ENCODE measurements at regions not wholly inside any gene's neighbourhood (a gene's known extent, or its start where the extent isn't known, plus 50 kb on each side); places are given as distances from the start of the nearest gene placed in this dataset.

GRCh38 chr12:130216031-130216430 lies 53.8 kb downstream of the FZD10 start:
- H3K9me3 ChIP-seq, result peaks cover 4 to 7% of the 10 kb centered on the region in 2 donors
- no peak for TF ChIP-seq CTCF (IDR thresholded peaks at IDR 0.05)
- TF ChIP-seq POLR2AphosphoS5 (IDR thresholded peaks at IDR 0.05), result no peak
- TF ChIP-seq POLR2A (IDR thresholded peaks at IDR 0.05), result no peak
- no peak for DNase-seq (ENCODE audit: low spot score in 2 of 2)
- no peaks in the 10 kb centered on the region for H3K36me3 ChIP-seq
- no peak overlapping the region for H3K4me3 ChIP-seq
- H3K27me3 ChIP-seq, result no peaks in the 10 kb centered on the region
- no peak overlapping the region for H3K27ac ChIP-seq
- no peaks in the 10 kb centered on the region for H3K4me1 ChIP-seq
- intact Hi-C loops (cut with DNase I; ENCODE audit: low total_unique reads), result no loop called here

GRCh38 chr12:130218682-130219081 lies 56.4 kb downstream of the FZD10 start:
- DNase-seq (ENCODE audit: low spot score in 2 of 2), result no peak
- Histone ChIP-seq H3K27me3 (peaks cover 0 to 8% of the 10 kb centered on the region in 2 donors), H3K36me3 (no peaks in the 10 kb centered on the region), H3K4me3 (no peak overlapping the region), H3K27ac (no peak overlapping the region), H3K4me1 (no peaks in the 10 kb centered on the region), H3K9me3 (peaks cover 0 to 3% of the 10 kb centered on the region in 2 donors)
- TF ChIP-seq POLR2AphosphoS5 (IDR thresholded peaks at IDR 0.05) (no peak), POLR2A (IDR thresholded peaks at IDR 0.05) (no peak)
- intact Hi-C loops (cut with DNase I; ENCODE audit: low total_unique reads), result no loop called here

DNA sequence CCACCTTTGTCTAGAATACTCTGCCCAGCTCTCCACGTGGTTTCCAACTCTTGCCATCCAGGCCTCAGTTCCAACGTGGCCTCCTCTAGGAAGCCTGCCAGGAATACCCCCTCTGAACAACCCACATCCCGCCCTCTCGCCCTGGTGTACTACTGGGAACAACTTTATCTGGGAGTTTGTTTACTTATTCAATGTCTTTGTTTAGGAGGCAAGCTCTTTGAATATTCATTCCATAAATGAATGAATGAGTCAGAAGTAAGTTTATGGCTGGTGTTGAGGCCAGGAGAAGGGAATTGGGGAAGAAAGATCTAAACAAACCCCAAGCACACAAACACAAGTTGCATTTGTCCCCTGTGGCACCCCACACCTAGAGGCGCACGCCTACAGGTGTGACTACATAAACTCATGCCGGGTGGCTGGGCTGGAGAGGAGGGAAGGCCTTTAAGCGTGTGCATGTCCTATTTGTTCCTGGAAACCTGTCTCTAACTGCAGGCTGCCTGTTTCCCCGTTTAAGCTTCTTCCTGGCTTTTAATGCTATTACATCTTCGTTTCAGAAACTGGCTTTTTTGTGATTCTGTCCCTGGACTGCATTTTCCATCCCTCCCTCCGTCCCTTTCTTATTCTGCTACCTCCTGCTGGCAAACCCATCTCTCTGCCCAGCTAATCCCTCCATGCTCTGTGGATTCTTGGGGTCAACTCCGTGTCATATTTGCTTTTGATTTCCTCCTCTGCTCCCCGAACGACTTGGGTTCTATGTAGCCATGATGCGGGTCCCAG lies 57.9 kb downstream of the FZD10 start:
- no peak overlapping the region for H3K4me3 ChIP-seq
- H3K36me3 ChIP-seq, result no peaks in the 10 kb centered on the region
- peaks cover 0 to 3% of the 10 kb centered on the region in 2 donors for H3K9me3 ChIP-seq
- H3K27ac ChIP-seq, result no peak overlapping the region
- H3K4me1 ChIP-seq, result no peaks in the 10 kb centered on the region
- no peak for TF ChIP-seq POLR2A (IDR thresholded peaks at IDR 0.05)
- TF ChIP-seq POLR2AphosphoS5 (IDR thresholded peaks at IDR 0.05), result no peak
- no peak for TF ChIP-seq CTCF (IDR thresholded peaks at IDR 0.05)
- DNase-seq (ENCODE audit: low spot score in 2 of 2), result no peak
- intact Hi-C loops (cut with DNase I; ENCODE audit: low total_unique reads), result no loop called here
- H3K27me3 ChIP-seq, result peaks cover 0 to 11% of the 10 kb centered on the region in 2 donors

- H3K4me1 ChIP-seq, result no peaks in the 10 kb centered on the region
- DNase-seq (ENCODE audit: low spot score in 2 of 2), result no peak
- TF ChIP-seq POLR2AphosphoS5 (IDR thresholded peaks at IDR 0.05), result no peak
- no peak for TF ChIP-seq CTCF (IDR thresholded peaks at IDR 0.05)
- no peak for TF ChIP-seq POLR2A (IDR thresholded peaks at IDR 0.05)
Observed at GRCh38 chr12:130220706-130221100, 58.4 kb downstream of the FZD10 start.

DNA sequence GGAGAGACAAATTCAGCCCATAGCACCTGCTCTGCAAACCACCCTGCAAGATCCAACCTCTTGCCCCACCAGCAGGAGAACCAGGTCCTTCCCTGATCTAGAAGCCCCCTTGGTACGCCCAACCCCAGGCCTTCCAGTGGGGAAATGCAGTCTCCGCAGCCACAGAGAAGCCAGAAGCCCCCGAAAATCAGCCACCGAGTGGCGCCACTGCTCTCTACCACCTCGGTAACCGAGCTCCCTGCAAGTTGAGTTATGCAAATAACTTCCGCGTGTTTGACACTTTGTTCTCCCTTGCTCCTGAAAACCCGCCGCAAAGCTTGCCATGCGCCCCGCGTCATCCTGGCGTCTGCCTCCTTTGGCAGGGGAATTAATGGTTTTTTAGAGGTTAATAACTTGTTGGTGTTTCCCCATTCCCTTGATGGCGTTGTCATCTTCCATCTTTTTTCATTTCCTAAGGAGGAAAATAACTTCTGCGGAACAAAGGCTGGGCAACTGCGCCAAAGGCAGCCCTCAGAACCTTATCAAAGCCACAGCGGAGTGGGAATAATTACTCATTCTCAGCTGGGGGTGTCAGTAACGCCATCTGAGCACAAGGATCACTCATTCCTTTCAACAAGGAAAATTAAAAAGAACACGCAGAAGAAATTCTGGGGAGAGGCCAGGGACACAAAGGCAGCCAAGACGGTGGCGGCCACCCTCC lies 60.4 kb downstream of the FZD10 start:
- TF ChIP-seq POLR2A (IDR thresholded peaks at IDR 0.05) (no peak), CTCF (IDR thresholded peaks at IDR 0.05) (no peak), POLR2AphosphoS5 (IDR thresholded peaks at IDR 0.05) (no peak)
- peaks cover 0 to 15% of the 10 kb centered on the region in 2 donors for H3K27me3 ChIP-seq

More at GRCh38 chr12:130220706-130221100, 58.4 kb downstream of the FZD10 start:
- H3K4me3 ChIP-seq, result no peak overlapping the region
- no peaks in the 10 kb centered on the region for H3K36me3 ChIP-seq
- peaks cover 0 to 3% of the 10 kb centered on the region in 2 donors for H3K9me3 ChIP-seq
- intact Hi-C loops (cut with DNase I; ENCODE audit: low total_unique reads), result no loop called here
- H3K27me3 ChIP-seq, result peaks cover 0 to 11% of the 10 kb centered on the region in 2 donors
- no peak overlapping the region for H3K27ac ChIP-seq

More for the DNA sequence above, 60.4 kb downstream of the FZD10 start:
- Histone ChIP-seq H3K27ac (no peak overlapping the region), H3K4me3 (no peak overlapping the region), H3K4me1 (no peaks in the 10 kb centered on the region), H3K9me3 (peaks cover 0 to 3% of the 10 kb centered on the region in 2 donors), H3K36me3 (no peaks in the 10 kb centered on the region)
- intact Hi-C loops (cut with DNase I; ENCODE audit: low total_unique reads), result no loop called here
- no peak for DNase-seq (ENCODE audit: low spot score in 2 of 2)

Data from breast epithelium (tissue), 4 donors.